Endothelial cell of umbilical vein (primary cell): ENCODE measurements at regions not wholly inside any gene's neighbourhood (a gene's known extent, or its start where the extent isn't known, plus 50 kb on each side); places are given as distances from the start of the nearest gene placed in this dataset.

Source experiments
- BruUV-seq: library from RNA; stranded (reverse); fragments of 400-500 nt; replicated peaks from 2 replicates; lab custom pipeline; 2021; lab: Mats Ljungman, UMichigan
- CTCF ChIA-PET: fragments of 300-600, 350-600 bp; sonication (Branson Sonifier 250); formaldehyde crosslinking; loops from one replicate; lab custom pipeline; 2021; ENCODE audit warnings: antibody characterized with exemption, inconsistent platforms; lab: Charles Lee
- POLR2A ChIA-PET: fragments of 300-600, 350-600 bp; sonication (Branson Sonifier 250); formaldehyde crosslinking; loops from one replicate; lab custom pipeline; 2021; ENCODE audit warnings: antibody characterized with exemption, inconsistent platforms; lab: Charles Lee
- DNase-seq: peaks from one replicate; pipeline ENCODE4 v3.0.0-alpha.2; 2011; ENCODE audit warnings: low read depth, low spot score
- FAIRE-seq: peaks from 2 replicates; lab custom pipeline; 2011; peaks lifted over from hg19 to GRCh38; lab: Jason Lieb, UNC
- H2AFZ ChIP-seq: 2 replicates; pipeline ENCODE4 v1.6.0; 2012; ENCODE audit warnings: low read depth, low read length, control low read depth, inconsistent platforms
- H3K27ac ChIP-seq: 2 replicates; pipeline ENCODE4 v1.5.1; 2011; ENCODE audit warnings: low read depth, mild to moderate bottlenecking, control low read depth, low read length, moderate library complexity; ENCODE audit not compliant: insufficient read depth
- H3K27me3 ChIP-seq, 2 experiments: 2 replicates each; pipeline versions ENCODE4 v1.6.0 to v1.6.1; 2011; ENCODE audit warnings: low read length in 2 of 2, mixed read lengths in 1 of 2; ENCODE audit not compliant: control insufficient read depth in 2 of 2, insufficient read depth in 2 of 2
- H3K36me3 ChIP-seq, 2 experiments: 2 replicates in 1 of 2; 3 replicates in 1 of 2; pipeline ENCODE4 v1.5.1; 2011; ENCODE audit warnings: low read length in 2 of 2, mild to moderate bottlenecking in 1 of 2, moderate library complexity in 1 of 2; ENCODE audit not compliant: control insufficient read depth in 2 of 2, insufficient read depth in 2 of 2; ENCODE audit errors: extremely low read depth in 1 of 2
- H3K4me1 ChIP-seq: 3 replicates; pipeline ENCODE4 v1.5.1; 2011; ENCODE audit warnings: mild to moderate bottlenecking, low read length; ENCODE audit not compliant: control insufficient read depth, insufficient read depth; ENCODE audit errors: extremely low read depth
- H3K4me2 ChIP-seq: 2 replicates; pipeline ENCODE4 v1.6.1; 2011; ENCODE audit warnings: low read length, control low read depth, mixed read lengths; ENCODE audit not compliant: insufficient read depth
- H3K4me3 ChIP-seq, 3 experiments: fragments of 200-600 bp in 1 of 3; sonication (generic), shearing (Covaris generic) in 1 of 3; replicated peaks in 1 of 3; 2 replicates each; pipeline ENCODE4 v1.5.1; 2011 to 2016; ENCODE audit warnings: control low read depth in 3 of 3, low read length in 3 of 3, mild to moderate bottlenecking in 2 of 3, inconsistent platforms in 1 of 3, low read depth in 1 of 3, moderate library complexity in 1 of 3; ENCODE audit not compliant: insufficient read depth in 1 of 3
- H3K79me2 ChIP-seq: 2 replicates; pipeline ENCODE4 v1.6.0; 2012; ENCODE audit warnings: low read length, inconsistent platforms; ENCODE audit not compliant: control insufficient read depth, insufficient read depth
- H3K9ac ChIP-seq: replicated peaks from 2 replicates; pipeline ENCODE3; 2011; ENCODE audit warnings: low read length, control low read depth; ENCODE audit not compliant: insufficient read depth; ENCODE audit errors: extremely low read depth
- H3K9me1 ChIP-seq: replicated peaks from 3 replicates; pipeline ENCODE4 v1.6.0; 2011; ENCODE audit warnings: mild to moderate bottlenecking, low read length; ENCODE audit not compliant: control insufficient read depth, insufficient read depth; ENCODE audit errors: extremely low read depth
- H3K9me3 ChIP-seq: replicated peaks from 2 replicates; pipeline ENCODE4 v1.5.1; 2012; ENCODE audit warnings: low read length, inconsistent platforms; ENCODE audit not compliant: control insufficient read depth, insufficient read depth
- H4K20me1 ChIP-seq: replicated peaks from 2 replicates; pipeline ENCODE3; 2011; ENCODE audit warnings: mild to moderate bottlenecking, low read length; ENCODE audit not compliant: control insufficient read depth, insufficient read depth; ENCODE audit errors: extremely low read depth
- EZH2 ChIP-seq: IDR thresholded peaks from 2 replicates; pipeline ENCODE4 v1.6.1; 2012; ENCODE audit warnings: borderline replicate concordance, low read depth, mild to moderate bottlenecking, moderate library complexity, low read length, inconsistent platforms; ENCODE audit not compliant: severe bottlenecking
- FOS ChIP-seq: IDR thresholded peaks from 2 replicates; pipeline ENCODE4 v1.6.1; 2011; ENCODE audit warnings: mild to moderate bottlenecking, low read length, moderate library complexity, borderline replicate concordance; ENCODE audit not compliant: insufficient read depth
- GATA2 ChIP-seq: IDR thresholded peaks from 2 replicates; pipeline ENCODE4 v1.7.0; 2011; ENCODE audit warnings: low read depth, mild to moderate bottlenecking, moderate library complexity, mixed read lengths, low read length; ENCODE audit not compliant: insufficient read length, insufficient read depth
- JUN ChIP-seq: IDR thresholded peaks from 2 replicates; pipeline ENCODE4 v1.6.1; 2011; ENCODE audit warnings: borderline replicate concordance, low read depth; ENCODE audit not compliant: insufficient read length, insufficient read depth
- MYC ChIP-seq: IDR thresholded peaks from one replicate; pipeline ENCODE4 v1.6.1; 2011; ENCODE audit warnings: mild to moderate bottlenecking, low read depth, low read length
- POLR2A ChIP-seq: IDR thresholded peaks from 2 replicates; pipeline ENCODE4 v1.6.1; 2012; ENCODE audit warnings: low read depth, mild to moderate bottlenecking, control low read depth, low read length
- POLR2AphosphoS5 ChIP-seq: IDR thresholded peaks from 2 replicates; pipeline ENCODE4 v1.6.1; 2012; ENCODE audit warnings: low read depth, mild to moderate bottlenecking, control low read depth, low read length, moderate library complexity; ENCODE audit not compliant: insufficient read depth
- dilution Hi-C: fragments of 300-500 bp; cut with MboI; formaldehyde crosslinking; loops from one replicate; pipeline ENCODE4 v1.15.0; 2019; ENCODE audit warnings: low sequenced_read_pairs; ENCODE audit not compliant: extremely low pct_ligation_motif_present
- intact Hi-C: fragments of 100-400 bp; cut with micrococcal nuclease; formaldehyde crosslinking; loops from one replicate; pipeline ENCODE4 v1.10.0; 2022
- TF ChIP-seq, protein P1 (sequence below), 2 donors: IDR thresholded peaks; 1 replicate in 1 of 2; 2 replicates in 1 of 2; pipeline ENCODE4 v1.5.1; 2011; ENCODE audit warnings: low read length in 2 of 2, mild to moderate bottlenecking in 2 of 2, moderate library complexity in 2 of 2, control low read depth in 1 of 2, inconsistent platforms in 1 of 2, low read depth in 1 of 2; ENCODE audit not compliant: insufficient read depth in 1 of 2; ENCODE audit errors: extremely low read depth in 1 of 2
- TF ChIP-seq, protein P2 (sequence below): IDR thresholded peaks from 2 replicates; pipeline ENCODE4 v1.6.1; 2011; ENCODE audit not compliant: insufficient read depth, insufficient read length

DNA sequence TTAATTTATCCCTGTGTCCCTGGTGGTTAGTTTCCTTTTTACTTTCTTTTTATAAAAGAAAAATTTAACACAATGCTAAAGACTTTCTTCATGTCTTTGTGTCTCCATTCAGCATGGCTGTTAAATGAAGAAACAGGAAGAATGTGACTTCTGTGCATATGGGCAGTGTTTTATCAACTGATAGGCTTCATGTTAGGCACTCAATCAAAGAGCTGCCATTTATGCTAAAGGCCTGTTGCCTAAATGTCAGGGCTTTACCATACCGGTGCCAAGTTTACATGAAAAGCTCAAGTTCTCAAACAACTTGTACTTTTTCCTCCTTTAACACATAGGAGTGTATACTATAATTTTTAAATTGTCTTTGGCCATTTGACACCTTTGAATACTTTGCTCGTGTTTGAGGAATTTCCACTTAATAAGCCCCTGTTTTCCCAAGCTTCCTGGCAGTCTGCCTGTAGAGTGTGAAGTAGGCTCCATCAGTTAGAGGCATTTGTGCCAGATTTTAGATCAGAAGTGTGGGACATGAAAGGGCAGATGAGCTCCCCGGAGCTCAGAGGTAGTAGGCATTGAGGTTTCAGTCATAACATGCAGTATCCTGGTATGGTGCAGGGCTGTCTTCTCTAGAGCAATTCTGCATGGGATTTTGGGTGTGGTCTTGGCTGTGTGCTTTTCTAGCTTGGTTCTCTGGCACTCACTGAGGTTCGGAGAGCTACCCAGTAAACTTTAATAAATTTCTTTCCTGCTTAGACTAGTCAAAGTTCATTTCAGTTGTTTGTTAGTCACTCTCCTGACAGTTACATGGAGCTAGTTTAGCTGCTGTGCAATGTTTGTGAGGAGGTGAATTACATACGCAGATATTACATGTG is 119.0 kb downstream of the LEPR start:
- peaks cover 15% of the 10 kb centered on the region for H3K4me1 ChIP-seq
- H3K79me2 ChIP-seq = no peaks in the 10 kb centered on the region
- ChIA-PET CTCF (interaction anchor here (1.0 kb wide), 1 partner anchor 59 kb away, joined by 3 read pairs; no protein-coding TSS in a partner anchor), POLR2A (no interaction called here)
- no peaks in the 10 kb centered on the region for H3K36me3 ChIP-seq
- H4K20me1 ChIP-seq = no peaks in the 10 kb centered on the region
- DNase-seq (peak; percentile 22), FAIRE-seq (no peak)
- H2AFZ ChIP-seq = no peak overlapping the region
- TF ChIP-seq, protein P1, sequence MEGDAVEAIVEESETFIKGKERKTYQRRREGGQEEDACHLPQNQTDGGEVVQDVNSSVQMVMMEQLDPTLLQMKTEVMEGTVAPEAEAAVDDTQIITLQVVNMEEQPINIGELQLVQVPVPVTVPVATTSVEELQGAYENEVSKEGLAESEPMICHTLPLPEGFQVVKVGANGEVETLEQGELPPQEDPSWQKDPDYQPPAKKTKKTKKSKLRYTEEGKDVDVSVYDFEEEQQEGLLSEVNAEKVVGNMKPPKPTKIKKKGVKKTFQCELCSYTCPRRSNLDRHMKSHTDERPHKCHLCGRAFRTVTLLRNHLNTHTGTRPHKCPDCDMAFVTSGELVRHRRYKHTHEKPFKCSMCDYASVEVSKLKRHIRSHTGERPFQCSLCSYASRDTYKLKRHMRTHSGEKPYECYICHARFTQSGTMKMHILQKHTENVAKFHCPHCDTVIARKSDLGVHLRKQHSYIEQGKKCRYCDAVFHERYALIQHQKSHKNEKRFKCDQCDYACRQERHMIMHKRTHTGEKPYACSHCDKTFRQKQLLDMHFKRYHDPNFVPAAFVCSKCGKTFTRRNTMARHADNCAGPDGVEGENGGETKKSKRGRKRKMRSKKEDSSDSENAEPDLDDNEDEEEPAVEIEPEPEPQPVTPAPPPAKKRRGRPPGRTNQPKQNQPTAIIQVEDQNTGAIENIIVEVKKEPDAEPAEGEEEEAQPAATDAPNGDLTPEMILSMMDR (IDR thresholded peaks at IDR 0.05; ENCODE audit: extremely low read depth in 1 of 2, insufficient read depth in 1 of 2, low read depth in 1 of 2, low read length in 2 of 2) = no peak
- no peak for TF ChIP-seq FOS
- no peak for TF ChIP-seq EZH2
- TF ChIP-seq MYC = no peak
- TF ChIP-seq JUN = no peak
- TF ChIP-seq POLR2AphosphoS5 = no peak
- no peak for TF ChIP-seq GATA2
- TF ChIP-seq, protein P2, sequence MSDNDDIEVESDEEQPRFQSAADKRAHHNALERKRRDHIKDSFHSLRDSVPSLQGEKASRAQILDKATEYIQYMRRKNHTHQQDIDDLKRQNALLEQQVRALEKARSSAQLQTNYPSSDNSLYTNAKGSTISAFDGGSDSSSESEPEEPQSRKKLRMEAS = no peak
- TF ChIP-seq POLR2A = no peak
- intact Hi-C loops (no loop called here), dilution Hi-C loops (no loop called here)
- no peak overlapping the region for H3K9ac ChIP-seq
- H3K9me3 ChIP-seq = no peaks in the 10 kb centered on the region
- H3K27ac ChIP-seq = no peak overlapping the region
- H3K27me3 ChIP-seq = no peaks in the 10 kb centered on the region
- H3K9me1 ChIP-seq = no peaks in the 10 kb centered on the region
- H3K4me3 ChIP-seq = no peak overlapping the region
- BruUV-seq = no TSS peak
- no peak overlapping the region for H3K4me2 ChIP-seq
